GM12878 (cell line): ENCODE measurements at regions not wholly inside any gene's neighbourhood (a gene's known extent, or its start where the extent isn't known, plus 50 kb on each side); places are given as distances from the start of the nearest gene placed in this dataset.

Experiments
- ATAC-seq: fragments of 200-7000 bp; cut with Tn5 transposase; 3 replicates; pipeline ENCODE4 v1.9.1; 2020; ENCODE audit warnings: mild to moderate bottlenecking, moderate library complexity
- BruUV-seq: library from RNA; stranded (reverse); fragments of 400-500 nt; replicated peaks from 2 replicates; lab custom pipeline; 2021; lab: Mats Ljungman, UMichigan
- CTCF ChIA-PET: fragments of 300-600 bp; sonication (Branson Sonifier 250); formaldehyde crosslinking; extraction: SDS; loops from one replicate; lab custom pipeline; 2021; ENCODE audit warnings: inconsistent platforms; lab: Yijun Ruan, JAX
- POLR2A ChIA-PET: fragments of 350-600 bp; formaldehyde crosslinking; extraction: SDS; loops from one replicate; lab custom pipeline; 2021; ENCODE audit warnings: inconsistent platforms; lab: Charles Lee
- RAD21 ChIA-PET: fragments of 300-600 bp; sonication (Branson Sonifier 250); formaldehyde crosslinking; loops from one replicate; lab custom pipeline; 2023; ENCODE audit warnings: antibody characterized with exemption; ENCODE audit not compliant: unreplicated experiment; lab: Charles Lee
- SMC1A ChIA-PET: fragments of 300-600 bp; sonication (Branson Sonifier 250); formaldehyde crosslinking; loops from one replicate; lab custom pipeline; 2023; ENCODE audit not compliant: unreplicated experiment, uncharacterized antibody; lab: Charles Lee
- DNase-seq: peaks from one replicate; pipeline ENCODE4 v3.0.0-alpha.2; 2011; ENCODE audit warnings: low read depth, low spot score
- FAIRE-seq: peaks from 3 replicates; lab custom pipeline; 2011; peaks lifted over from hg19 to GRCh38; lab: Jason Lieb, UNC
- H2AFZ ChIP-seq: 2 replicates; pipeline ENCODE4 v1.6.0; 2011; ENCODE audit warnings: low read depth, low read length, control low read depth; ENCODE audit not compliant: control insufficient read depth
- H3K27ac ChIP-seq: 2 replicates; pipeline ENCODE4 v1.5.1; 2011; ENCODE audit warnings: control low read depth; ENCODE audit not compliant: control insufficient read depth, insufficient read depth
- H3K27me3 ChIP-seq, 2 experiments: replicated peaks in 1 of 2; 2 replicates each; pipeline versions ENCODE4 v1.6.0 to v1.6.1; 2011; ENCODE audit warnings: low read length in 1 of 2; ENCODE audit not compliant: control insufficient read depth in 2 of 2, insufficient read depth in 2 of 2
- H3K36me3 ChIP-seq, 2 experiments: 2 replicates each; pipeline ENCODE4 v1.5.1; 2011; ENCODE audit warnings: low read length in 1 of 2; ENCODE audit not compliant: control insufficient read depth in 2 of 2, insufficient read depth in 2 of 2
- H3K4me1 ChIP-seq: 2 replicates; pipeline ENCODE4 v1.6.1; 2011; ENCODE audit warnings: mild to moderate bottlenecking, low read length, moderate library complexity, mixed read lengths; ENCODE audit not compliant: control insufficient read depth, insufficient read depth
- H3K4me2 ChIP-seq: 2 replicates; pipeline ENCODE4 v1.6.0; 2011; ENCODE audit warnings: control low read depth; ENCODE audit not compliant: control insufficient read depth, insufficient read depth
- H3K4me3 ChIP-seq: fragments of 200-600 bp; sonication (generic); 2 replicates; pipeline ENCODE4 v1.5.1; 2016
- H3K79me2 ChIP-seq: 2 replicates; pipeline ENCODE4 v1.6.0; 2011; ENCODE audit warnings: low read length; ENCODE audit not compliant: control insufficient read depth, insufficient read depth
- H3K9ac ChIP-seq: 2 replicates; pipeline ENCODE4 v1.8.0; 2011; ENCODE audit warnings: low read length, control low read depth, mixed read lengths; ENCODE audit not compliant: control insufficient read depth, insufficient read depth
- H3K9me3 ChIP-seq: replicated peaks from 3 replicates; pipeline ENCODE4 v1.5.1; 2011; ENCODE audit warnings: mild to moderate bottlenecking, low read length; ENCODE audit not compliant: control insufficient read depth, insufficient read depth
- H4K20me1 ChIP-seq: 2 replicates; pipeline ENCODE4 v1.6.0; 2011; ENCODE audit not compliant: control insufficient read depth, insufficient read depth
- JUND ChIP-seq: IDR thresholded peaks from 2 replicates; pipeline ENCODE4 v1.6.1; 2012; ENCODE audit warnings: low read depth, mild to moderate bottlenecking, low read length, improper control_type of control experiment, moderate library complexity
- KDM1A ChIP-seq: fragments of 200-600 bp; sonication (generic); IDR thresholded peaks from 2 replicates; pipeline ENCODE4 v1.6.1; 2016; ENCODE audit warnings: borderline replicate concordance
- NFYB ChIP-seq: IDR thresholded peaks from 2 replicates; pipeline ENCODE4 v1.6.1; 2011; ENCODE audit warnings: low read depth, mild to moderate bottlenecking, low read length, improper control_type of control experiment, moderate library complexity; ENCODE audit not compliant: insufficient read depth
- NR2C2 ChIP-seq: IDR thresholded peaks from 2 replicates; pipeline ENCODE4 v1.6.1; 2011; ENCODE audit warnings: borderline replicate concordance, low read depth; ENCODE audit not compliant: control insufficient read depth, insufficient read length
- PAX8 ChIP-seq: fragments of 450-650 bp; IDR thresholded peaks from 2 replicates; pipeline ENCODE4 v1.6.1; 2017; ENCODE audit warnings: mild to moderate bottlenecking, moderate library complexity
- RAD21 ChIP-seq: IDR thresholded peaks from 2 replicates; pipeline ENCODE4 v1.6.1; 2011; ENCODE audit warnings: mild to moderate bottlenecking, low read depth, low read length, moderate library complexity; ENCODE audit not compliant: insufficient read depth
- SUPT20H ChIP-seq: IDR thresholded peaks from 2 replicates; pipeline ENCODE4 v1.6.1; 2011; ENCODE audit warnings: low read depth, mild to moderate bottlenecking, low read length, moderate library complexity, borderline replicate concordance; ENCODE audit not compliant: control insufficient read depth
- ZBED1 ChIP-seq: IDR thresholded peaks from 2 replicates; pipeline ENCODE4 v1.6.1; 2016; ENCODE audit warnings: borderline replicate concordance
- WGBS: methylation state at CpG from one replicate; pipeline ENCODE4 v1.1.6; 2016; ENCODE audit warnings: low lambda C conversion rate; ENCODE audit not compliant: insufficient replicate concordance, insufficient coverage; ENCODE audit errors: missing lambda C conversion rate; 5-methylcytosine and 5-hydroxymethylcytosine counted together
- in situ Hi-C: fragments of 300-500 bp; cut with MboI; formaldehyde crosslinking; loops from 9 replicates; pipeline ENCODE4 v1.14.3; 2018; ENCODE audit warnings: mixed read lengths
- intact Hi-C: fragments of 100-400 bp; cut with micrococcal nuclease; formaldehyde crosslinking; loops from one replicate; pipeline ENCODE4 v1.14.2; 2022; ENCODE audit not compliant: unreplicated experiment
- TF ChIP-seq, protein P1 (sequence below): IDR thresholded peaks from 2 replicates; pipeline ENCODE4 v1.6.1; 2012; ENCODE audit warnings: low read depth, low read length, improper control_type of control experiment
- TF ChIP-seq, protein P2 (sequence below): fragments of 450-650 bp; IDR thresholded peaks from 2 replicates; pipeline ENCODE4 v1.6.1; 2017; ENCODE audit warnings: mild to moderate bottlenecking, moderate library complexity
- TF ChIP-seq, protein P3 (sequence below): fragments of 450-650 bp; IDR thresholded peaks from 2 replicates; pipeline ENCODE4 v1.6.1; 2017; ENCODE audit warnings: mild to moderate bottlenecking

DNA sequence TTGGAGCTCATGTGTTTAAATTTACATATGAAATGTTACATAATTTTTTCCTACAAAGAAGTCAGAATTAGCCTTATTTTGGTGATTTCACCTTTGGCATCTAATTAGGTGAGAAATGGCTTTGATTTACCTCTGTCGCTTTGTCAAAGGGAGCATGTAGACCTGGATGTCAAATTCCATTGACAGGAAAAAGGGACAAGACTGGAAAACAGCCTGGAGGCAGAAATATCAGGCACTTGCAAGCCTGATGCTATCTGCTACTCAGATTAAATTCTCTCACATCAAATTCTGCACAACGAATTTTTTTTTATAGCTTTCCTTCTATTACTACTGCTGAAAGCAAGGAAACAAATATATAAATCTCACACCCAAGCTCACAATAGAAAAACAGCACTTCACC, 54.1 kb upstream of the CTNND2 start:
- H4K20me1 ChIP-seq, result no peaks in the 10 kb centered on the region
- H3K36me3 ChIP-seq, result no peaks in the 10 kb centered on the region
- ChIA-PET POLR2A (no interaction called here), RAD21 (no interaction called here), SMC1A (no interaction called here), CTCF (interaction anchor here (0.6 kb wide), 1 partner anchor 49 kb away, joined by 3 read pairs; no protein-coding TSS in a partner anchor)
- ATAC-seq (no peak), DNase-seq (no peak), FAIRE-seq (no peak)
- H3K9ac ChIP-seq, result no peak overlapping the region
- no peaks in the 10 kb centered on the region for H3K79me2 ChIP-seq
- in situ Hi-C loops, result no loop called here
- intact Hi-C loops, result no loop called here
- no peaks in the 10 kb centered on the region for H3K27me3 ChIP-seq
- H2AFZ ChIP-seq, result no peak overlapping the region
- no peaks in the 10 kb centered on the region for H3K9me3 ChIP-seq
- no peak overlapping the region for H3K27ac ChIP-seq
- TF ChIP-seq PAX8 (no peak), SUPT20H (no peak), JUND (no peak), KDM1A (no peak), NFYB (no peak)
- TF ChIP-seq, protein P1, sequence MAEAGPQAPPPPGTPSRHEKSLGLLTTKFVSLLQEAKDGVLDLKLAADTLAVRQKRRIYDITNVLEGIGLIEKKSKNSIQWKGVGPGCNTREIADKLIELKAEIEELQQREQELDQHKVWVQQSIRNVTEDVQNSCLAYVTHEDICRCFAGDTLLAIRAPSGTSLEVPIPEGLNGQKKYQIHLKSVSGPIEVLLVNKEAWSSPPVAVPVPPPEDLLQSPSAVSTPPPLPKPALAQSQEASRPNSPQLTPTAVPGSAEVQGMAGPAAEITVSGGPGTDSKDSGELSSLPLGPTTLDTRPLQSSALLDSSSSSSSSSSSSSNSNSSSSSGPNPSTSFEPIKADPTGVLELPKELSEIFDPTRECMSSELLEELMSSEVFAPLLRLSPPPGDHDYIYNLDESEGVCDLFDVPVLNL, result no peak
- 0% methylated on average over 2 of the region's 2 CpGs for WGBS
- H3K4me2 ChIP-seq, result no peak overlapping the region
- no TSS peak for BruUV-seq
- no peaks in the 10 kb centered on the region for H3K4me1 ChIP-seq
- no peak overlapping the region for H3K4me3 ChIP-seq

DNA sequence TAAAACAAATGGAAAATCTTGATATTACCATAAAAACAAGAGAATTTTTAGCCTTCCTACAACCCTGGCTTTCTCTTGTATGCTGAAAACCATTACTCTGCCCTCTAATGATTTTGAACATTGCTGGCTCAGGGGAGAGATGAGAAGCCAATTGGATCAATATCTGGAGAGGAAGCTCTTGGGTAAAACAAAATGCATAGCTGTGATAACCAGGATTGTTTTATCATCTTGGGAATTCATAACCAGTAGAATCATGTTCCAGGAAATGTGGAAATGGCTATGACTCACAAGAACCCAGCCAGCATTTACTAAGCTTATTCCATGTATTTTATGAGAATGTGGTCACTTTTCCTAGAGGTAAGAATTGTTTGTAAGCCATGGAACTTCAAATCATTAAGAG, 51.1 kb upstream of the CTNND2 start:
- H4K20me1 ChIP-seq, result no peaks in the 10 kb centered on the region
- no peaks in the 10 kb centered on the region for H3K27me3 ChIP-seq
- in situ Hi-C loops, result no loop called here
- H2AFZ ChIP-seq, result no peak overlapping the region
- ChIA-PET RAD21 (no interaction called here), SMC1A (no interaction called here), CTCF (interaction anchor here (1.2 kb wide), 1 partner anchor 68 kb away, joined by 3 read pairs; no protein-coding TSS in a partner anchor), POLR2A (no interaction called here)
- H3K4me1 ChIP-seq, result no peaks in the 10 kb centered on the region
- no peak for FAIRE-seq
- H3K36me3 ChIP-seq, result no peaks in the 10 kb centered on the region
- H3K4me3 ChIP-seq, result no peak overlapping the region
- no peak overlapping the region for H3K27ac ChIP-seq
- no peak overlapping the region for H3K9ac ChIP-seq
- H3K79me2 ChIP-seq, result no peaks in the 10 kb centered on the region
- intact Hi-C loops, result no loop called here
- BruUV-seq, result no TSS peak
- ATAC-seq, result no peak
- no peak for DNase-seq
- H3K9me3 ChIP-seq, result no peaks in the 10 kb centered on the region
- H3K4me2 ChIP-seq, result no peak overlapping the region
- TF ChIP-seq ZBED1, result no peak
- TF ChIP-seq, protein P2, sequence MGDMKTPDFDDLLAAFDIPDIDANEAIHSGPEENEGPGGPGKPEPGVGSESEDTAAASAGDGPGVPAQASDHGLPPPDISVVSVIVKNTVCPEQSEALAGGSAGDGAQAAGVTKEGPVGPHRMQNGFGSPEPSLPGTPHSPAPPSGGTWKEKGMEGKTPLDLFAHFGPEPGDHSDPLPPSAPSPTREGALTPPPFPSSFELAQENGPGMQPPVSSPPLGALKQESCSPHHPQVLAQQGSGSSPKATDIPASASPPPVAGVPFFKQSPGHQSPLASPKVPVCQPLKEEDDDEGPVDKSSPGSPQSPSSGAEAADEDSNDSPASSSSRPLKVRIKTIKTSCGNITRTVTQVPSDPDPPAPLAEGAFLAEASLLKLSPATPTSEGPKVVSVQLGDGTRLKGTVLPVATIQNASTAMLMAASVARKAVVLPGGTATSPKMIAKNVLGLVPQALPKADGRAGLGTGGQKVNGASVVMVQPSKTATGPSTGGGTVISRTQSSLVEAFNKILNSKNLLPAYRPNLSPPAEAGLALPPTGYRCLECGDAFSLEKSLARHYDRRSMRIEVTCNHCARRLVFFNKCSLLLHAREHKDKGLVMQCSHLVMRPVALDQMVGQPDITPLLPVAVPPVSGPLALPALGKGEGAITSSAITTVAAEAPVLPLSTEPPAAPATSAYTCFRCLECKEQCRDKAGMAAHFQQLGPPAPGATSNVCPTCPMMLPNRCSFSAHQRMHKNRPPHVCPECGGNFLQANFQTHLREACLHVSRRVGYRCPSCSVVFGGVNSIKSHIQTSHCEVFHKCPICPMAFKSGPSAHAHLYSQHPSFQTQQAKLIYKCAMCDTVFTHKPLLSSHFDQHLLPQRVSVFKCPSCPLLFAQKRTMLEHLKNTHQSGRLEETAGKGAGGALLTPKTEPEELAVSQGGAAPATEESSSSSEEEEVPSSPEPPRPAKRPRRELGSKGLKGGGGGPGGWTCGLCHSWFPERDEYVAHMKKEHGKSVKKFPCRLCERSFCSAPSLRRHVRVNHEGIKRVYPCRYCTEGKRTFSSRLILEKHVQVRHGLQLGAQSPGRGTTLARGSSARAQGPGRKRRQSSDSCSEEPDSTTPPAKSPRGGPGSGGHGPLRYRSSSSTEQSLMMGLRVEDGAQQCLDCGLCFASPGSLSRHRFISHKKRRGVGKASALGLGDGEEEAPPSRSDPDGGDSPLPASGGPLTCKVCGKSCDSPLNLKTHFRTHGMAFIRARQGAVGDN, result no peak
- no peak for TF ChIP-seq NR2C2
- TF ChIP-seq SUPT20H, result no peak
- TF ChIP-seq, protein P3, sequence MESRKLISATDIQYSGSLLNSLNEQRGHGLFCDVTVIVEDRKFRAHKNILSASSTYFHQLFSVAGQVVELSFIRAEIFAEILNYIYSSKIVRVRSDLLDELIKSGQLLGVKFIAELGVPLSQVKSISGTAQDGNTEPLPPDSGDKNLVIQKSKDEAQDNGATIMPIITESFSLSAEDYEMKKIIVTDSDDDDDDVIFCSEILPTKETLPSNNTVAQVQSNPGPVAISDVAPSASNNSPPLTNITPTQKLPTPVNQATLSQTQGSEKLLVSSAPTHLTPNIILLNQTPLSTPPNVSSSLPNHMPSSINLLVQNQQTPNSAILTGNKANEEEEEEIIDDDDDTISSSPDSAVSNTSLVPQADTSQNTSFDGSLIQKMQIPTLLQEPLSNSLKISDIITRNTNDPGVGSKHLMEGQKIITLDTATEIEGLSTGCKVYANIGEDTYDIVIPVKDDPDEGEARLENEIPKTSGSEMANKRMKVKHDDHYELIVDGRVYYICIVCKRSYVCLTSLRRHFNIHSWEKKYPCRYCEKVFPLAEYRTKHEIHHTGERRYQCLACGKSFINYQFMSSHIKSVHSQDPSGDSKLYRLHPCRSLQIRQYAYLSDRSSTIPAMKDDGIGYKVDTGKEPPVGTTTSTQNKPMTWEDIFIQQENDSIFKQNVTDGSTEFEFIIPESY, result no peak
- no peak for TF ChIP-seq RAD21
